ENCODE measurements at regions not wholly inside any gene's neighbourhood (a gene's known extent, or its start where the extent isn't known, plus 50 kb on each side); places are given as distances from the start of the nearest gene placed in this dataset.

DNA sequence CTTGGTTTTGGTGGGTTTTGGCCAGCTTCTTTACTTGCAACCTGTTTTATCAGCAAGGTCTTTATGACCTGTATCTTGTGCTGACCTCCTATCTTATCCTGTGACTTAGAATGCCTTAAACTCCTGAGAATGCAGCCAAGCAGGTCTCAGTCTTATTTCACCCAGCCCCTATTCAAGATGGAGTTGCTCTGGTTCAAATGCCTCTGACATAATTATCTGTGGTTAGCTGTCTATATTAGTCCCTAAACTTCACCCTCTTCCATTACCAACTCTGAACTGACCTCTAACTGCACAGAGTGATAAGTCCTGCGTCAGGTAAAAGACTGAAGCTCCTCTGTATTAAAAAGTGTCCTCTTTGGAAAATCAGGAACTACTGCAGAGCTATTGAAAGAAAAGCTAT is 61.9 kb upstream of the CD96 start:
- Histone ChIP-seq H3K27ac (ENCODE audit: extremely low read depth, low read depth, low read length) (no peak overlapping the region), H3K36me3 (ENCODE audit: control insufficient read depth in 2 of 2, insufficient read depth in 1 of 2, low read length in 2 of 2) (no peaks in the 10 kb centered on the region), H3K4me3 (ENCODE audit: low read depth, low read length) (no peak overlapping the region), H3K4me1 (ENCODE audit: control insufficient read depth, insufficient read depth, low read length) (no peaks in the 10 kb centered on the region), H3K9me3 (ENCODE audit: control insufficient read depth, insufficient read depth, low read depth, low read length) (no peaks in the 10 kb centered on the region)
- POLR2A ChIA-PET: no interaction called here
- TF ChIP-seq, protein P1, sequence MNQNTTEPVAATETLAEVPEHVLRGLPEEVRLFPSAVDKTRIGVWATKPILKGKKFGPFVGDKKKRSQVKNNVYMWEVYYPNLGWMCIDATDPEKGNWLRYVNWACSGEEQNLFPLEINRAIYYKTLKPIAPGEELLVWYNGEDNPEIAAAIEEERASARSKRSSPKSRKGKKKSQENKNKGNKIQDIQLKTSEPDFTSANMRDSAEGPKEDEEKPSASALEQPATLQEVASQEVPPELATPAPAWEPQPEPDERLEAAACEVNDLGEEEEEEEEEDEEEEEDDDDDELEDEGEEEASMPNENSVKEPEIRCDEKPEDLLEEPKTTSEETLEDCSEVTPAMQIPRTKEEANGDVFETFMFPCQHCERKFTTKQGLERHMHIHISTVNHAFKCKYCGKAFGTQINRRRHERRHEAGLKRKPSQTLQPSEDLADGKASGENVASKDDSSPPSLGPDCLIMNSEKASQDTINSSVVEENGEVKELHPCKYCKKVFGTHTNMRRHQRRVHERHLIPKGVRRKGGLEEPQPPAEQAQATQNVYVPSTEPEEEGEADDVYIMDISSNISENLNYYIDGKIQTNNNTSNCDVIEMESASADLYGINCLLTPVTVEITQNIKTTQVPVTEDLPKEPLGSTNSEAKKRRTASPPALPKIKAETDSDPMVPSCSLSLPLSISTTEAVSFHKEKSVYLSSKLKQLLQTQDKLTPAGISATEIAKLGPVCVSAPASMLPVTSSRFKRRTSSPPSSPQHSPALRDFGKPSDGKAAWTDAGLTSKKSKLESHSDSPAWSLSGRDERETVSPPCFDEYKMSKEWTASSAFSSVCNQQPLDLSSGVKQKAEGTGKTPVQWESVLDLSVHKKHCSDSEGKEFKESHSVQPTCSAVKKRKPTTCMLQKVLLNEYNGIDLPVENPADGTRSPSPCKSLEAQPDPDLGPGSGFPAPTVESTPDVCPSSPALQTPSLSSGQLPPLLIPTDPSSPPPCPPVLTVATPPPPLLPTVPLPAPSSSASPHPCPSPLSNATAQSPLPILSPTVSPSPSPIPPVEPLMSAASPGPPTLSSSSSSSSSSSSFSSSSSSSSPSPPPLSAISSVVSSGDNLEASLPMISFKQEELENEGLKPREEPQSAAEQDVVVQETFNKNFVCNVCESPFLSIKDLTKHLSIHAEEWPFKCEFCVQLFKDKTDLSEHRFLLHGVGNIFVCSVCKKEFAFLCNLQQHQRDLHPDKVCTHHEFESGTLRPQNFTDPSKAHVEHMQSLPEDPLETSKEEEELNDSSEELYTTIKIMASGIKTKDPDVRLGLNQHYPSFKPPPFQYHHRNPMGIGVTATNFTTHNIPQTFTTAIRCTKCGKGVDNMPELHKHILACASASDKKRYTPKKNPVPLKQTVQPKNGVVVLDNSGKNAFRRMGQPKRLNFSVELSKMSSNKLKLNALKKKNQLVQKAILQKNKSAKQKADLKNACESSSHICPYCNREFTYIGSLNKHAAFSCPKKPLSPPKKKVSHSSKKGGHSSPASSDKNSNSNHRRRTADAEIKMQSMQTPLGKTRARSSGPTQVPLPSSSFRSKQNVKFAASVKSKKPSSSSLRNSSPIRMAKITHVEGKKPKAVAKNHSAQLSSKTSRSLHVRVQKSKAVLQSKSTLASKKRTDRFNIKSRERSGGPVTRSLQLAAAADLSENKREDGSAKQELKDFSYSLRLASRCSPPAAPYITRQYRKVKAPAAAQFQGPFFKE (tag by site-specific recombination; IDR thresholded peaks at IDR 0.05; ENCODE audit: borderline replicate concordance): no peak
- CTCF ChIA-PET: interaction anchor here (0.6 kb wide), 1 partner anchor 26 kb away, joined by 3 read pairs; no protein-coding TSS in a partner anchor

DNA sequence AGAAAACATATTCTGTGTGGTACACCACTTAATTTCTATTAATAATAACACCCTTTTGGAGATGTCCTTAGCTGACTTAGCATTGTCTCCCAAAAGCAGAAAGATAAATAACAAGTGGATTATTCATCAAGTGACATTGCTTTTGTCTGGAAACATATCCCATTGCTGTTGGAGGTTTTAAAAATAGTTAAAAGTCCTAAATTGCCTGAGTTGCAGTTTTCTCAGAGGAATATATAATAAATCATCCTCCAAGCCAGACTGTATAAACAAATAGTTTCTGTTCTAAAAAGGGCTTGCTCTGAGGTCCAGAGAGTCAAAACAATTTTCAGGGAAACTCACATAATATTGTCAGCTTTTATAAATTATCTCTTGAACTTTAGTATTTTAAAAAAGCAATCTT is 60.4 kb upstream of the CD96 start:
- Histone ChIP-seq H3K36me3 (ENCODE audit: control insufficient read depth in 2 of 2, insufficient read depth in 1 of 2, low read length in 2 of 2) (no peaks in the 10 kb centered on the region), H3K9me3 (ENCODE audit: control insufficient read depth, insufficient read depth, low read depth, low read length) (no peaks in the 10 kb centered on the region), H3K4me3 (ENCODE audit: low read depth, low read length) (no peak overlapping the region), H3K4me1 (ENCODE audit: control insufficient read depth, insufficient read depth, low read length) (no peaks in the 10 kb centered on the region), H3K27ac (ENCODE audit: extremely low read depth, low read depth, low read length) (no peak overlapping the region)
- ChIA-PET CTCF (no interaction called here), POLR2A (no interaction called here)
- TF ChIP-seq ZNF521 (tag by site-specific recombination; IDR thresholded peaks at IDR 0.05): no peak
- TF ChIP-seq ZNF707 (tag by site-specific recombination; IDR thresholded peaks at IDR 0.05): no peak
- TF ChIP-seq ZBTB20 (tag by site-specific recombination; IDR thresholded peaks at IDR 0.05): no peak
- no peak for TF ChIP-seq ZNF777 (tag by site-specific recombination; IDR thresholded peaks at IDR 0.05; ENCODE audit: borderline replicate concordance)
- TF ChIP-seq HOXC10 (CRISPR knock-in tag; IDR thresholded peaks at IDR 0.05): no peak
- no peak for TF ChIP-seq ZNF214 (tag by site-specific recombination; IDR thresholded peaks at IDR 0.05; ENCODE audit: borderline replicate concordance)
- no peak for TF ChIP-seq ZNF184 (tag by site-specific recombination; IDR thresholded peaks at IDR 0.05)
- TF ChIP-seq ZNF138 (tag by site-specific recombination; IDR thresholded peaks at IDR 0.05; ENCODE audit: borderline replicate concordance): no peak
- TF ChIP-seq ZNF350 (tag by site-specific recombination; IDR thresholded peaks at IDR 0.05): no peak
- no peak for TF ChIP-seq ZNF600 (tag by site-specific recombination; IDR thresholded peaks at IDR 0.05)
- TF ChIP-seq, protein P2, sequence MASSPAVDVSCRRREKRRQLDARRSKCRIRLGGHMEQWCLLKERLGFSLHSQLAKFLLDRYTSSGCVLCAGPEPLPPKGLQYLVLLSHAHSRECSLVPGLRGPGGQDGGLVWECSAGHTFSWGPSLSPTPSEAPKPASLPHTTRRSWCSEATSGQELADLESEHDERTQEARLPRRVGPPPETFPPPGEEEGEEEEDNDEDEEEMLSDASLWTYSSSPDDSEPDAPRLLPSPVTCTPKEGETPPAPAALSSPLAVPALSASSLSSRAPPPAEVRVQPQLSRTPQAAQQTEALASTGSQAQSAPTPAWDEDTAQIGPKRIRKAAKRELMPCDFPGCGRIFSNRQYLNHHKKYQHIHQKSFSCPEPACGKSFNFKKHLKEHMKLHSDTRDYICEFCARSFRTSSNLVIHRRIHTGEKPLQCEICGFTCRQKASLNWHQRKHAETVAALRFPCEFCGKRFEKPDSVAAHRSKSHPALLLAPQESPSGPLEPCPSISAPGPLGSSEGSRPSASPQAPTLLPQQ (tag by site-specific recombination; IDR thresholded peaks at IDR 0.05): no peak
- no peak for TF ChIP-seq ZNF530 (tag by site-specific recombination; IDR thresholded peaks at IDR 0.05; ENCODE audit: low read depth)
- no peak for TF ChIP-seq ZNF394 (tag by site-specific recombination; IDR thresholded peaks at IDR 0.05; ENCODE audit: borderline replicate concordance)
- TF ChIP-seq, protein P3, sequence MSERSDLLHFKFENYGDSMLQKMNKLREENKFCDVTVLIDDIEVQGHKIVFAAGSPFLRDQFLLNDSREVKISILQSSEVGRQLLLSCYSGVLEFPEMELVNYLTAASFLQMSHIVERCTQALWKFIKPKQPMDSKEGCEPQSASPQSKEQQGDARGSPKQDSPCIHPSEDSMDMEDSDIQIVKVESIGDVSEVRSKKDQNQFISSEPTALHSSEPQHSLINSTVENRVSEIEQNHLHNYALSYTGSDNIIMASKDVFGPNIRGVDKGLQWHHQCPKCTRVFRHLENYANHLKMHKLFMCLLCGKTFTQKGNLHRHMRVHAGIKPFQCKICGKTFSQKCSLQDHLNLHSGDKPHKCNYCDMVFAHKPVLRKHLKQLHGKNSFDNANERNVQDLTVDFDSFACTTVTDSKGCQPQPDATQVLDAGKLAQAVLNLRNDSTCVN (tag by site-specific recombination; optimal IDR thresholded peaks at IDR 0.05): no peak
- no peak for TF ChIP-seq ZNF37A (tag by site-specific recombination; IDR thresholded peaks at IDR 0.05)
- no peak for TF ChIP-seq ZNF366 (tag by site-specific recombination; conservative IDR thresholded peaks at IDR 0.05)
- TF ChIP-seq ZNF76 (tag by site-specific recombination; IDR thresholded peaks at IDR 0.05; ENCODE audit: borderline replicate concordance, low read depth): no peak
- TF ChIP-seq, protein P4, sequence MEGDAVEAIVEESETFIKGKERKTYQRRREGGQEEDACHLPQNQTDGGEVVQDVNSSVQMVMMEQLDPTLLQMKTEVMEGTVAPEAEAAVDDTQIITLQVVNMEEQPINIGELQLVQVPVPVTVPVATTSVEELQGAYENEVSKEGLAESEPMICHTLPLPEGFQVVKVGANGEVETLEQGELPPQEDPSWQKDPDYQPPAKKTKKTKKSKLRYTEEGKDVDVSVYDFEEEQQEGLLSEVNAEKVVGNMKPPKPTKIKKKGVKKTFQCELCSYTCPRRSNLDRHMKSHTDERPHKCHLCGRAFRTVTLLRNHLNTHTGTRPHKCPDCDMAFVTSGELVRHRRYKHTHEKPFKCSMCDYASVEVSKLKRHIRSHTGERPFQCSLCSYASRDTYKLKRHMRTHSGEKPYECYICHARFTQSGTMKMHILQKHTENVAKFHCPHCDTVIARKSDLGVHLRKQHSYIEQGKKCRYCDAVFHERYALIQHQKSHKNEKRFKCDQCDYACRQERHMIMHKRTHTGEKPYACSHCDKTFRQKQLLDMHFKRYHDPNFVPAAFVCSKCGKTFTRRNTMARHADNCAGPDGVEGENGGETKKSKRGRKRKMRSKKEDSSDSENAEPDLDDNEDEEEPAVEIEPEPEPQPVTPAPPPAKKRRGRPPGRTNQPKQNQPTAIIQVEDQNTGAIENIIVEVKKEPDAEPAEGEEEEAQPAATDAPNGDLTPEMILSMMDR (tag by site-specific recombination; IDR thresholded peaks at IDR 0.05): no peak
- TF ChIP-seq ZNF169 (tag by site-specific recombination; IDR thresholded peaks at IDR 0.05): no peak

Data from HEK293 (cell line).